Loucy (cell line): ENCODE measurements at regions not wholly inside any gene's neighbourhood (a gene's known extent, or its start where the extent isn't known, plus 50 kb on each side); places are given as distances from the start of the nearest gene placed in this dataset.

Experiments
- H2AFZ ChIP-seq: fragments of 200-600 bp; sonication (generic); 2 replicates; pipeline ENCODE4 v1.6.0; 2016; ENCODE audit warnings: antibody characterized with exemption, mild to moderate bottlenecking, low read length, moderate library complexity
- H3F3A ChIP-seq: fragments of 200-600 bp; 2 replicates; pipeline ENCODE4 v1.6.0; 2016; ENCODE audit warnings: antibody characterized with exemption, low read depth, mild to moderate bottlenecking
- H3K27me3 ChIP-seq: fragments of 200-600 bp; sonication (generic); 2 replicates; pipeline ENCODE4 v1.6.1; 2014; ENCODE audit warnings: low read length, mild to moderate bottlenecking; ENCODE audit not compliant: insufficient read depth, poor library complexity, severe bottlenecking
- H3K36me3 ChIP-seq: fragments of 200-600 bp; sonication (generic); 2 replicates; pipeline ENCODE4 v1.6.1; 2016; ENCODE audit warnings: low read length; ENCODE audit not compliant: insufficient read depth
- H3K4me1 ChIP-seq: fragments of 200-600 bp; sonication (generic); 2 replicates; pipeline ENCODE4 v1.5.1; 2014; ENCODE audit warnings: low read length, mild to moderate bottlenecking; ENCODE audit not compliant: insufficient read depth, poor library complexity, severe bottlenecking
- H3K4me2 ChIP-seq: fragments of 200-600 bp; sonication (generic); 2 replicates; pipeline ENCODE4 v1.6.0; 2014; ENCODE audit warnings: antibody characterized with exemption, low read length, low read depth, mild to moderate bottlenecking; ENCODE audit not compliant: poor library complexity, severe bottlenecking
- H3K4me3 ChIP-seq: fragments of 200-600 bp; sonication (generic); 2 replicates; pipeline ENCODE4 v1.5.1; 2014; ENCODE audit warnings: low read length, mild to moderate bottlenecking, mixed read lengths; ENCODE audit not compliant: poor library complexity, severe bottlenecking
- H3K79me2 ChIP-seq: fragments of 200-600 bp; sonication (generic); 2 replicates; pipeline ENCODE4 v1.6.1; 2014; ENCODE audit warnings: low read length; ENCODE audit not compliant: insufficient read depth
- H3K9ac ChIP-seq: fragments of 200-600 bp; sonication (generic); 2 replicates; pipeline ENCODE4 v1.6.0; 2014; ENCODE audit warnings: mild to moderate bottlenecking, low read depth, low read length, moderate library complexity; ENCODE audit not compliant: poor library complexity, severe bottlenecking
- H3K9me2 ChIP-seq: fragments of 200-600 bp; sonication (generic); replicated peaks from 2 replicates; pipeline ENCODE4 v1.6.1; 2016; ENCODE audit warnings: low read depth, low read length, mixed read lengths
- H3K9me3 ChIP-seq: fragments of 200-600 bp; sonication (generic); 2 replicates; pipeline ENCODE4 v1.6.1; 2014; ENCODE audit warnings: mild to moderate bottlenecking, antibody characterized with exemption, low read length, low read depth; ENCODE audit not compliant: insufficient read depth
- H4K20me1 ChIP-seq: fragments of 200-600 bp; sonication (generic); 2 replicates; pipeline ENCODE4 v1.6.0; 2014; ENCODE audit warnings: antibody characterized with exemption, low read length, mild to moderate bottlenecking; ENCODE audit not compliant: insufficient read depth, poor library complexity, severe bottlenecking
- EZH2phosphoT487 ChIP-seq: fragments of 200-600 bp; IDR thresholded peaks from 2 replicates; pipeline ENCODE4 v1.6.1; 2018; ENCODE audit warnings: antibody characterized with exemption, mild to moderate bottlenecking, moderate library complexity, borderline replicate concordance
- TF ChIP-seq, protein P1 (sequence below): fragments of 200-600 bp; sonication (generic); conservative IDR thresholded peaks from 2 replicates; pipeline ENCODE4 v1.5.1; 2014; ENCODE audit warnings: mild to moderate bottlenecking, antibody characterized with exemption, low read length

DNA sequence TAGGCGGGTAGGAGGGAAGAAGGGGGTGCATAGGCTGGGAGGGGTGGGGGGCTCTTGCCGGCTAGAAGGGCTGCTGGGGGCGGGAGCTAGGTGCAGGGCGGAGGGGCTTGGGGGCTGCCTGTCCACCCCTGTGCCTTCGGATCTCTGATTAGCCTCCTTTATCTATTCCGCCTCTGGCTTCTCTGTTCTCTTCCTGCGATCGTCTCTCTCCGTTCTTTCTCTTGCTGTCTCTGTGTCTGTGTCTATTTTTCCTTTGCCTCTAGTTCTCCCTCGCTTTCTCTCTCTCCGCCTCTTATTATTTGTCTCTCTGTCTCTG is 166.7 kb upstream of the LHX5 start:
- no peaks in the 10 kb centered on the region for H3K27me3 ChIP-seq
- no peaks in the 10 kb centered on the region for H3K4me1 ChIP-seq
- H3K9me2 ChIP-seq: no peaks in the 10 kb centered on the region
- no peaks in the 10 kb centered on the region for H3K9me3 ChIP-seq
- TF ChIP-seq, protein P1, sequence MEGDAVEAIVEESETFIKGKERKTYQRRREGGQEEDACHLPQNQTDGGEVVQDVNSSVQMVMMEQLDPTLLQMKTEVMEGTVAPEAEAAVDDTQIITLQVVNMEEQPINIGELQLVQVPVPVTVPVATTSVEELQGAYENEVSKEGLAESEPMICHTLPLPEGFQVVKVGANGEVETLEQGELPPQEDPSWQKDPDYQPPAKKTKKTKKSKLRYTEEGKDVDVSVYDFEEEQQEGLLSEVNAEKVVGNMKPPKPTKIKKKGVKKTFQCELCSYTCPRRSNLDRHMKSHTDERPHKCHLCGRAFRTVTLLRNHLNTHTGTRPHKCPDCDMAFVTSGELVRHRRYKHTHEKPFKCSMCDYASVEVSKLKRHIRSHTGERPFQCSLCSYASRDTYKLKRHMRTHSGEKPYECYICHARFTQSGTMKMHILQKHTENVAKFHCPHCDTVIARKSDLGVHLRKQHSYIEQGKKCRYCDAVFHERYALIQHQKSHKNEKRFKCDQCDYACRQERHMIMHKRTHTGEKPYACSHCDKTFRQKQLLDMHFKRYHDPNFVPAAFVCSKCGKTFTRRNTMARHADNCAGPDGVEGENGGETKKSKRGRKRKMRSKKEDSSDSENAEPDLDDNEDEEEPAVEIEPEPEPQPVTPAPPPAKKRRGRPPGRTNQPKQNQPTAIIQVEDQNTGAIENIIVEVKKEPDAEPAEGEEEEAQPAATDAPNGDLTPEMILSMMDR: no peak
- TF ChIP-seq EZH2phosphoT487: no peak
- H3F3A ChIP-seq: no peaks in the 10 kb centered on the region
- no peaks in the 10 kb centered on the region for H4K20me1 ChIP-seq
- H3K4me3 ChIP-seq: no peak overlapping the region
- H3K9ac ChIP-seq: no peak overlapping the region
- H3K4me2 ChIP-seq: no peak overlapping the region
- H3K79me2 ChIP-seq: no peaks in the 10 kb centered on the region
- no peaks in the 10 kb centered on the region for H3K36me3 ChIP-seq
- no peak overlapping the region for H2AFZ ChIP-seq

DNA sequence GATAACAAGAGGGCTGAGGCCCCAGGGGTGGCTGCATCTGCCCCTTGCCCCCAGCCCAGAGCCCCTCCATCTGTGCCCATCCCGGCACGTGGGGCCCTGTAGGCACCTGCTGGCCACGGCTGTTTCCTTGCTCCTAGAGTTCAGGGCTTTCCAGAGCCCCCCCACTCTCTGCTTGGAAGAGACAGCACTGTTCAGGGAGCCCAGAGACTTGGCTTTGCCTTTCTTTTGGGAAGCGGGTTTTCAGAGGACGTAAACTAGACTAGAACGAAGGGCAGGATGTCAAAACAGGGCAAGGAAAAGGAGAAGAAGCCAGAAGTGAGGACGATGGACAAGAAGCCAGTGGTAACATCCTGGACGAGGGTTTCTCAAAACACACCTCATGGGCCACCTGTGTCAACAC is 163.3 kb upstream of the LHX5 start:
- Histone ChIP-seq H3K9me2 (no peaks in the 10 kb centered on the region), H3K27me3 (no peaks in the 10 kb centered on the region), H3K79me2 (no peaks in the 10 kb centered on the region), H3F3A (no peaks in the 10 kb centered on the region), H3K4me1 (no peaks in the 10 kb centered on the region), H3K9me3 (no peaks in the 10 kb centered on the region), H4K20me1 (no peaks in the 10 kb centered on the region), H3K4me3 (no peak overlapping the region), H2AFZ (no peak overlapping the region), H3K4me2 (no peak overlapping the region), H3K36me3 (no peaks in the 10 kb centered on the region), H3K9ac (no peak overlapping the region)
- TF ChIP-seq, protein P1: no peak
- no peak for TF ChIP-seq EZH2phosphoT487

DNA sequence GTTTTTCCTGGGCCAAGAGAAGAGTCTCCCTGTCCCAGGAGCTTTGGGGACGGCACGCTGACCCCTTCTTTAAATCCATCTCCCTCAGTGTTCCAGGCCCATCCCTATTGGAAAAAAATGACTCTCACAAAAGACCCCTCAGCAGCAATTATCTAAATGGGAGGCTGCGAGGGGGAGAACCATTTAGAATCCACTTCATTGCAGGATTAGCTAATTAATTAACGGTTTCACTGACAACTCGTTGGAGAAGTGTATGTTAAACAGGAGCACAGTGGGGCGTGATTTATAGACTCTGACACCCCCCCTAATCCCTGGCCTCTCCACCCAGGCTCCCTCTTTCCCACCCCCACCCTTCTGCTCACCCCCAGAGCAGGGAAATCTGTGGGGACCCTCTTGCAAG is 162.8 kb upstream of the LHX5 start:
- Histone ChIP-seq H3K27me3 (no peaks in the 10 kb centered on the region), H3K4me1 (no peaks in the 10 kb centered on the region), H3K79me2 (no peaks in the 10 kb centered on the region), H4K20me1 (no peaks in the 10 kb centered on the region), H3K9me2 (no peaks in the 10 kb centered on the region), H3K9ac (no peak overlapping the region), H2AFZ (no peak overlapping the region), H3K9me3 (no peaks in the 10 kb centered on the region), H3K36me3 (no peaks in the 10 kb centered on the region), H3F3A (no peaks in the 10 kb centered on the region), H3K4me3 (no peak overlapping the region), H3K4me2 (no peak overlapping the region)
- no peak for TF ChIP-seq EZH2phosphoT487
- TF ChIP-seq, protein P1: no peak
